HG03025 (cell line): ENCODE measurements at regions not wholly inside any gene's neighbourhood (a gene's known extent, or its start where the extent isn't known, plus 50 kb on each side); places are given as distances from the start of the nearest gene placed in this dataset.
"Not testable (repeated sequence)": the region's sequence is repeated elsewhere in the genome, so short reads cannot be mapped to it uniquely, and the experiment has no call there.

Source experiments
- ATAC-seq: cut with Tn5 transposase; IDR thresholded peaks from one replicate; pipeline ENCODE4 v1.9.1; 2021; ENCODE audit warnings: mild to moderate bottlenecking, moderate library complexity; ENCODE audit not compliant: unreplicated experiment, low FRiP score

- not testable (repeated sequence) for ATAC-seq
Measured at GRCh38 chr6:119924888-119925287, 575.3 kb upstream of the MAN1A1 start.

- ATAC-seq: no peak
Measured at GRCh38 chr6:119922814-119923213, 573.3 kb upstream of the MAN1A1 start.

GRCh38 chr6:119921491-119922010 is 572.0 kb upstream of the MAN1A1 start:
- ATAC-seq: no peak

- ATAC-seq: no peak
Measured at GRCh38 chr6:119917186-119917585, 567.6 kb upstream of the MAN1A1 start.

GRCh38 chr6:119915971-119916370 is 566.4 kb upstream of the MAN1A1 start:
- ATAC-seq: no peak

- no peak for ATAC-seq
Measured at GRCh38 chr6:119908157-119908556, 558.6 kb upstream of the MAN1A1 start.

GRCh38 chr6:119902681-119903080 is 553.1 kb upstream of the MAN1A1 start:
- no peak for ATAC-seq

- no peak for ATAC-seq
Measured at GRCh38 chr6:119896806-119897205, 547.2 kb upstream of the MAN1A1 start.

GRCh38 chr6:119895626-119896025 is 546.1 kb upstream of the MAN1A1 start:
- no peak for ATAC-seq

- no peak for ATAC-seq
Measured at GRCh38 chr6:119894811-119895210, 545.2 kb upstream of the MAN1A1 start.

GRCh38 chr6:119891644-119892043 is 542.1 kb upstream of the MAN1A1 start:
- no peak for ATAC-seq

GRCh38 chr6:119891206-119891605 is 541.6 kb upstream of the MAN1A1 start:
- no peak for ATAC-seq

GRCh38 chr6:119890470-119890869 is 540.9 kb upstream of the MAN1A1 start:
- no peak for ATAC-seq

- ATAC-seq: no peak
Measured at GRCh38 chr6:119887666-119888065, 538.1 kb upstream of the MAN1A1 start.

GRCh38 chr6:119881416-119881815 is 531.9 kb upstream of the MAN1A1 start:
- no peak for ATAC-seq

GRCh38 chr6:119880840-119881239 is 531.3 kb upstream of the MAN1A1 start:
- no peak for ATAC-seq

- no peak for ATAC-seq
Measured at GRCh38 chr6:119879731-119880130, 530.2 kb upstream of the MAN1A1 start.

- no peak for ATAC-seq
Measured at GRCh38 chr6:119874381-119874780, 524.8 kb upstream of the MAN1A1 start.

- no peak for ATAC-seq
Measured at GRCh38 chr6:119873107-119873506, 523.5 kb upstream of the MAN1A1 start.

GRCh38 chr6:119871520-119871919 is 522.0 kb upstream of the MAN1A1 start:
- no peak for ATAC-seq

GRCh38 chr6:119865466-119866350 is 516.1 kb upstream of the MAN1A1 start:
- no peak for ATAC-seq

GRCh38 chr6:119862719-119863118 is 513.2 kb upstream of the MAN1A1 start:
- ATAC-seq: no peak
